Spleen (tissue), 11 donors: ENCODE measurements at regions not wholly inside any gene's neighbourhood (a gene's known extent, or its start where the extent isn't known, plus 50 kb on each side); places are given as distances from the start of the nearest gene placed in this dataset.

ENCODE experiments used
- DNase-seq: peaks from one replicate; pipeline ENCODE4 v3.0.0-alpha.2; 2020
- H3K27ac ChIP-seq, 8 donors: fragments of 200-600 bp; sonication (generic) in 7 of 8; 1 replicate in 4 of 8; 2 replicates in 4 of 8; pipeline versions ENCODE4 v1.5.0 to v1.8.0; 2016 to 2021; ENCODE audit warnings: inconsistent platforms in 4 of 8, mild to moderate bottlenecking in 4 of 8, moderate library complexity in 1 of 8
- H3K27me3 ChIP-seq, 7 donors: fragments of 200-600 bp; sonication (generic) in 6 of 7; replicated peaks in 1 of 7; 1 replicate in 4 of 7; 2 replicates in 3 of 7; pipeline versions ENCODE4 v1.5.0 to v1.8.0; 2016 to 2021; ENCODE audit warnings: inconsistent platforms in 3 of 7, mild to moderate bottlenecking in 1 of 7
- H3K36me3 ChIP-seq, 6 donors: fragments of 200-600 bp; sonication (generic) in 5 of 6; 1 replicate in 4 of 6; 2 replicates in 2 of 6; pipeline versions ENCODE4 v1.5.0 to v1.8.0; 2016 to 2021; ENCODE audit warnings: inconsistent platforms in 2 of 6
- H3K4me1 ChIP-seq, 6 donors: fragments of 200-600 bp; sonication (generic) in 5 of 6; 1 replicate in 3 of 6; 2 replicates in 3 of 6; pipeline versions ENCODE4 v1.5.0 to v1.8.0; 2016 to 2021; ENCODE audit warnings: inconsistent platforms in 3 of 6
- H3K4me3 ChIP-seq, 8 donors: fragments of 200-600 bp; sonication (generic) in 7 of 8; 1 replicate in 4 of 8; 2 replicates in 4 of 8; pipeline versions ENCODE4 v1.5.0 to v1.8.0; 2016 to 2021; ENCODE audit warnings: inconsistent platforms in 4 of 8, mild to moderate bottlenecking in 4 of 8, moderate library complexity in 2 of 8
- H3K9me3 ChIP-seq, 8 donors: fragments of 200-600 bp; sonication (generic) in 7 of 8; 1 replicate in 4 of 8; 2 replicates in 4 of 8; pipeline versions ENCODE4 v1.5.0 to v1.8.0; 2016 to 2021; ENCODE audit warnings: inconsistent platforms in 4 of 8
- POLR2A ChIP-seq, 3 donors: fragments of 450-650 bp; IDR thresholded peaks; one replicate each; pipeline ENCODE4 v1.5.1; 2017; ENCODE audit warnings: antibody characterized with exemption in 3 of 3, mild to moderate bottlenecking in 1 of 3
- POLR2AphosphoS5 ChIP-seq, 3 donors: sonication (generic); formaldehyde crosslinking; IDR thresholded peaks; one replicate each; pipeline ENCODE4 v1.5.1; 2017; ENCODE audit warnings: antibody characterized with exemption in 3 of 3
- WGBS, 5 donors: extraction: QIAGEN DNeasy Blood & Tissue Kit in 3 of 5; methylation state at CpG; one replicate each; pipeline versions ENCODE4 v1.1.5 to v1.1.7; 2013 to 2018; 5-methylcytosine and 5-hydroxymethylcytosine counted together
- intact Hi-C: fragments of 100-400 bp; cut with DNase I; formaldehyde crosslinking; loops from one replicate; pipeline ENCODE4 v1.15.0; 2023; ENCODE audit warnings: low total_unique reads
- TF ChIP-seq, protein P1 (sequence below), 11 experiments: fragments of 200-600 bp in 7 of 11; fragments of 450-650 bp in 4 of 11; sonication (generic) in 4 of 11; IDR thresholded peaks in 8 of 11; conservative IDR thresholded peaks in 3 of 11; 1 replicate in 7 of 11; 2 replicates in 4 of 11; pipeline versions ENCODE4 v1.4.0 to v1.8.0; 2016 to 2021; ENCODE audit warnings: antibody characterized with exemption in 11 of 11, inconsistent platforms in 4 of 11, mild to moderate bottlenecking in 1 of 11
- donor health status: healthy with polysubstance abuse.
- donor health status: DM: no; HTN: no; CAD: no; lungs with moderate emphysema.
- donor health status: DM: no; HTN: no; CAD: no.
- donor health status: Bipolar disorder and iron deficiency.
- donor health status: healthy.
- donor health status: DM: no; HTN: no; CAD: no.
- donor health status: DM: yes; HTN: yes; CAD: no.

DNA sequence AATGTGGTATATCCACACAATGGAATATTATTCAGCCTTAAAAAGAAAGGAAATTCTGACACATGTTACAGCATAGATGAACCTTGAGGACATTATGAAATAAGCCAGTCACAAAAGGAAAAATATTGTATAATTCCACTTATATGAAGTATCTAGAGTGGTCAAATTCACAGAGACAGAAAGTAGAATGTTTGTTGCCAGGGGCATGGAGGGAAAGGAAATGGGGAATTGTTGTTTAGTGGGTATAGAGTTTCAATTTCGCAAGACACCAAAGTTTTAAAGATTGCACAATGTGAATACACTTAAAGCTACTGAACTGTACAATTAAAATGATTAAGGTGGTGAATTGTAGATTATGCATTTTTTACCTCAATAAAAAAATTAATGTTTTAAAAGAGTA lies 92.9 kb downstream of the TXNL1 start:
- Histone ChIP-seq H3K9me3 (peaks cover 0 to 3% (median 0%) of the 10 kb centered on the region in 8 donors), H3K4me1 (peaks cover 0 to 10% (median 0%) of the 10 kb centered on the region in 6 donors), H3K27me3 (no peaks in the 10 kb centered on the region), H3K36me3 (no peaks in the 10 kb centered on the region), H3K27ac (no peak overlapping the region), H3K4me3 (no peak overlapping the region)
- intact Hi-C loops: no loop called here
- TF ChIP-seq POLR2AphosphoS5 (IDR thresholded peaks at IDR 0.05) (no peak), POLR2A (IDR thresholded peaks at IDR 0.05) (no peak)
- TF ChIP-seq, protein P1, sequence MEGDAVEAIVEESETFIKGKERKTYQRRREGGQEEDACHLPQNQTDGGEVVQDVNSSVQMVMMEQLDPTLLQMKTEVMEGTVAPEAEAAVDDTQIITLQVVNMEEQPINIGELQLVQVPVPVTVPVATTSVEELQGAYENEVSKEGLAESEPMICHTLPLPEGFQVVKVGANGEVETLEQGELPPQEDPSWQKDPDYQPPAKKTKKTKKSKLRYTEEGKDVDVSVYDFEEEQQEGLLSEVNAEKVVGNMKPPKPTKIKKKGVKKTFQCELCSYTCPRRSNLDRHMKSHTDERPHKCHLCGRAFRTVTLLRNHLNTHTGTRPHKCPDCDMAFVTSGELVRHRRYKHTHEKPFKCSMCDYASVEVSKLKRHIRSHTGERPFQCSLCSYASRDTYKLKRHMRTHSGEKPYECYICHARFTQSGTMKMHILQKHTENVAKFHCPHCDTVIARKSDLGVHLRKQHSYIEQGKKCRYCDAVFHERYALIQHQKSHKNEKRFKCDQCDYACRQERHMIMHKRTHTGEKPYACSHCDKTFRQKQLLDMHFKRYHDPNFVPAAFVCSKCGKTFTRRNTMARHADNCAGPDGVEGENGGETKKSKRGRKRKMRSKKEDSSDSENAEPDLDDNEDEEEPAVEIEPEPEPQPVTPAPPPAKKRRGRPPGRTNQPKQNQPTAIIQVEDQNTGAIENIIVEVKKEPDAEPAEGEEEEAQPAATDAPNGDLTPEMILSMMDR (IDR thresholded peaks at IDR 0.05 in 8 of 11, conservative IDR thresholded peaks at IDR 0.05 in 3 of 11): no peak
- 63 to 89% (median 73%) methylated on average over 1 of the region's 1 CpG for WGBS, 5 donors
- no peak for DNase-seq

DNA sequence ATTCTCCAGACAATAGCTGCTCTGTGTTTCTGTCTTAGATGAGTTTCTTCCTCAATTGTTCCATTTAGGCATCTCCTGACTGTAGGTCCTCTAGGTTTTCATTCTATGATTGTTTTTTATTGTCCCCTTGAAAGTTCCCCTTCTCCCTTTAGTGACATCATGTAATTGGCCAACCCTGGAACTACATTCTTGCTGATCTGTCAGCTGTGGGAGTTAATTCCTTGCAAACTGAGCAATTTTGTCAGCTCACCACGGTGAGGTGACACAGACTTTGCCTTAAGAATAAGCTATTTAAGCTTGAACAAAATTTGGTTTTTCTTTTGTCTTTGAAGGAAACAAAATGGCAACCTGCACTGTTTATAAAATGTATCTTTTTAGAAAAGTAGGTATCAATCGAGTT lies 95.9 kb downstream of the TXNL1 start:
- Histone ChIP-seq H3K36me3 (no peaks in the 10 kb centered on the region), H3K27me3 (no peaks in the 10 kb centered on the region), H3K27ac (peak overlapping the region in 2 of 8 donors; percentile 8 to 47), H3K4me3 (no peak overlapping the region), H3K9me3 (peaks cover 0 to 3% (median 0%) of the 10 kb centered on the region in 8 donors), H3K4me1 (peaks cover 0 to 10% (median 0%) of the 10 kb centered on the region in 6 donors)
- 73 to 88% (median 83%) methylated on average over 2 of the region's 2 CpGs for WGBS, 5 donors
- intact Hi-C loops: no loop called here
- TF ChIP-seq, protein P1 (IDR thresholded peaks at IDR 0.05 in 8 of 11, conservative IDR thresholded peaks at IDR 0.05 in 3 of 11): no peak
- TF ChIP-seq POLR2AphosphoS5 (IDR thresholded peaks at IDR 0.05): no peak
- DNase-seq: no peak

DNA sequence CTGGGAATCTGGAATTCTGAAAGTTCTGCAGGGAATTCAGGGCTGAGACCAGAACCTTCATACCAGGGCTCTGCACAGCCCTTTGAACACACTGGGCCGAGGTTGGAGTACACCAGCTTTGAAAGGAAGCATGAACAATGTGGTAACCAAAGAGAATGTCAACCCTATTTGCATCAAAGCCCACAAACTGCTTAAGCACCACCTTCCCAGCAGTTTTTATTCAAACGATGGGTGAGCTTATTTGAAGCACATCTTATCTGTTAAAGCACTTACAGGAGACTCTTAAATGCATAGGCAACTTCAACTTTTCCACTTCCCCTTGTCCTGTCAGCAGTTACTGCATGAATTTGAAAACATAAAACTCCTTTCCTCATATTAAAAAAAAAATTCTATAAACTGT lies 96.6 kb downstream of the TXNL1 start:
- intact Hi-C loops: no loop called here
- peak overlapping the region in 4 of 8 donors; percentile 8 to 47 (median 18) for H3K27ac ChIP-seq
- H3K4me3 ChIP-seq: no peak overlapping the region
- DNase-seq: no peak
- H3K27me3 ChIP-seq: no peaks in the 10 kb centered on the region
- peaks cover 0 to 10% (median 0%) of the 10 kb centered on the region in 6 donors for H3K4me1 ChIP-seq
- peaks cover 0 to 3% (median 0%) of the 10 kb centered on the region in 8 donors for H3K9me3 ChIP-seq
- H3K36me3 ChIP-seq: no peaks in the 10 kb centered on the region
- 21 to 32% (median 27%) methylated on average over 2 of the region's 2 CpGs for WGBS, 5 donors
- TF ChIP-seq, protein P1 (IDR thresholded peaks at IDR 0.05 in 8 of 11, conservative IDR thresholded peaks at IDR 0.05 in 3 of 11): no peak
- TF ChIP-seq POLR2AphosphoS5 (IDR thresholded peaks at IDR 0.05) (no peak), POLR2A (IDR thresholded peaks at IDR 0.05) (no peak)

DNA sequence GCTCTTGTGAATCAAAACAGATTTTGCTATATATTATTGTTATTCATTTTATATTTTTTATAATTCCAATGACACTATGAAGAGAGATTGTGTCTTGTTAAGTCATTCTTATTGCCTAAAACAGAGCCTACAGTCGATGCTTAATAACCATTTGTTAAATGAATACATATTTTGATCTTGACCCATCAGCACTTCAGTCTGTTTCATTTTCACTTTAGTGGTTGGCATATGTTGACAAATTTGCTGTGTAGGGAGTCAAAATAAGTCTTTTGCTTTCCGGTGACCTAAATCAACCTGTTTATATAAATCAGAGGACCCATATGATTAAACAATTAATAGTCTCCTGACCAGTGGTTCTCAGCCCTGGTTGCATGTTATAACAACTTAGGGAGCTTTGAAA lies 97.1 kb downstream of the TXNL1 start:
- H3K4me1 ChIP-seq: peaks cover 0 to 10% (median 0%) of the 10 kb centered on the region in 6 donors
- no peaks in the 10 kb centered on the region for H3K36me3 ChIP-seq
- H3K27me3 ChIP-seq: no peaks in the 10 kb centered on the region
- no peak for DNase-seq
- H3K27ac ChIP-seq: peak overlapping the region in 4 of 8 donors; percentile 8 to 47 (median 18)
- intact Hi-C loops: no loop called here
- WGBS, 5 donors: 60 to 79% (median 69%) methylated on average over 2 of the region's 2 CpGs
- TF ChIP-seq POLR2AphosphoS5 (IDR thresholded peaks at IDR 0.05) (no peak), POLR2A (IDR thresholded peaks at IDR 0.05) (no peak)
- TF ChIP-seq, protein P1 (IDR thresholded peaks at IDR 0.05 in 8 of 11, conservative IDR thresholded peaks at IDR 0.05 in 3 of 11): no peak
- H3K9me3 ChIP-seq: peaks cover 0 to 3% (median 0%) of the 10 kb centered on the region in 8 donors
- no peak overlapping the region for H3K4me3 ChIP-seq
